Retinal pigment epithelial cell (primary cell): ENCODE measurements at regions not wholly inside any gene's neighbourhood (a gene's known extent, or its start where the extent isn't known, plus 50 kb on each side); places are given as distances from the start of the nearest gene placed in this dataset.

Source experiments
- DNase-seq: peaks from one replicate; pipeline ENCODE4 v3.0.0-alpha.2; 2010; ENCODE audit warnings: low read depth
- H3K4me3 ChIP-seq: 2 replicates; pipeline ENCODE4 v1.5.1; 2011; ENCODE audit warnings: mild to moderate bottlenecking, low read length, control low read depth, moderate library complexity
- CTCF ChIP-seq: conservative IDR thresholded peaks from 2 replicates; pipeline ENCODE4 v1.5.1; 2011; ENCODE audit warnings: low read depth, low read length, control low read depth, inconsistent platforms

- no peak for TF ChIP-seq CTCF
- no peak for DNase-seq
- H3K4me3 ChIP-seq, result no peak overlapping the region
Observed at GRCh38 chr3:40915346-40915865, 283.9 kb upstream of the CTNNB1 start.

GRCh38 chr3:40920041-40920440 lies 279.3 kb upstream of the CTNNB1 start:
- no peak for TF ChIP-seq CTCF
- peak; percentile 59 for DNase-seq
- no peak overlapping the region for H3K4me3 ChIP-seq

- DNase-seq, result no peak
- no peak overlapping the region for H3K4me3 ChIP-seq
- TF ChIP-seq CTCF, result no peak
Observed at GRCh38 chr3:40921251-40921650, 278.1 kb upstream of the CTNNB1 start.

- no peak for TF ChIP-seq CTCF
- DNase-seq, result no peak
- no peak overlapping the region for H3K4me3 ChIP-seq
Observed at GRCh38 chr3:40923143-40923542, 276.2 kb upstream of the CTNNB1 start.

GRCh38 chr3:40923651-40924050 lies 275.7 kb upstream of the CTNNB1 start:
- no peak overlapping the region for H3K4me3 ChIP-seq
- no peak for TF ChIP-seq CTCF
- no peak for DNase-seq

GRCh38 chr3:40924559-40925141 lies 274.7 kb upstream of the CTNNB1 start:
- DNase-seq, result no peak

More at GRCh38 chr3:40924559-40925141, 274.7 kb upstream of the CTNNB1 start:
- no peak overlapping the region for H3K4me3 ChIP-seq
- TF ChIP-seq CTCF, result no peak
